ENCODE measurements at regions not wholly inside any gene's neighbourhood (a gene's known extent, or its start where the extent isn't known, plus 50 kb on each side); places are given as distances from the start of the nearest gene placed in this dataset.

DNA sequence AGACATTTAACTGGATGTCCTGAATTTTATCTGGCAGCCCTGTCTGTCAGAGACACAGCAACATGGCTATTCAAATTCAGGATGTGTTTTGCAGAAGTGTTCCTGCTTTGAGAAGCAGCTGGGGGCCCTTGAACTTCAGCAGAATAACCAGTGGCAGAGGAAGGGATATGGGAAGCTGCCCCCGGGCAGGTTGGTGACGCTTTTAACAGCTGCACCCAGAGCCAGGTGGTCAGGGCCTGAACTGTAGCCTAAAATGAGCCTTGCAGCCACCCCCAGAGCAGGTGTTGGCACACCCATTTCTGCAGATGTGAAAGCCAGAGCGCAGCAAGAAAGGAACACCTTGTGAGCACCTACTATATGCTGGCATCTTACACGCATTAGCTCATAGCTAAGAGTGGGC lies 128.7 kb upstream of the BOD1 start:
- Histone ChIP-seq H3K4me1 (ENCODE audit: low read length) (peaks cover 48% of the 10 kb centered on the region), H3K4me3 (ENCODE audit: low read length) (no peak overlapping the region), H3K79me2 (ENCODE audit: low read length) (no peaks in the 10 kb centered on the region), H4K20me1 (ENCODE audit: insufficient read depth, low read length) (no peaks in the 10 kb centered on the region), H3K36me3 (replicated peaks; ENCODE audit: low read depth, low read length) (no peaks in the 10 kb centered on the region), H3K9ac (ENCODE audit: low read length) (peak overlapping the region; percentile 27; the same call in 1 of the 2 replicates), H3K4me2 (ENCODE audit: low read length) (peak overlapping the region; percentile 63), H3K27ac (ENCODE audit: low read length) (peak overlapping the region; percentile 42), H2AFZ (ENCODE audit: low read depth, low read length) (no peak overlapping the region), H3K27me3 (ENCODE audit: low read depth, low read length) (no peaks in the 10 kb centered on the region), H3K9me3 (ENCODE audit: insufficient read depth, low read length) (no peaks in the 10 kb centered on the region; the same call in 1 of the 2 replicates)
- no peak for TF ChIP-seq CTCF (IDR thresholded peaks at IDR 0.05; ENCODE audit: low read depth, low read length)
- TF ChIP-seq EZH2phosphoT487 (IDR thresholded peaks at IDR 0.05; ENCODE audit: low read depth), result no peak

- Histone ChIP-seq H3K4me1 (ENCODE audit: low read length) (peaks cover 51% of the 10 kb centered on the region), H4K20me1 (ENCODE audit: insufficient read depth, low read length) (no peaks in the 10 kb centered on the region), H3K9ac (ENCODE audit: low read length) (no peak overlapping the region), H3K36me3 (replicated peaks; ENCODE audit: low read depth, low read length) (no peaks in the 10 kb centered on the region), H3K4me3 (ENCODE audit: low read length) (no peak overlapping the region), H3K27me3 (ENCODE audit: low read depth, low read length) (no peaks in the 10 kb centered on the region), H2AFZ (ENCODE audit: low read depth, low read length) (no peak overlapping the region), H3K79me2 (ENCODE audit: low read length) (no peaks in the 10 kb centered on the region), H3K4me2 (ENCODE audit: low read length) (peak overlapping the region; percentile 63), H3K9me3 (ENCODE audit: insufficient read depth, low read length) (no peaks in the 10 kb centered on the region; the same call in 1 of the 2 replicates), H3K27ac (ENCODE audit: low read length) (peak overlapping the region; percentile 42)
- no peak for TF ChIP-seq EZH2phosphoT487 (IDR thresholded peaks at IDR 0.05; ENCODE audit: low read depth)
- TF ChIP-seq CTCF (IDR thresholded peaks at IDR 0.05; ENCODE audit: low read depth, low read length), result no peak
These were observed 129.1 kb upstream of the BOD1 start for GRCh38 chr5:173745557-173745956.

GRCh38 chr5:173746047-173746646 lies 129.7 kb upstream of the BOD1 start:
- no peaks in the 10 kb centered on the region for H3K36me3 ChIP-seq (replicated peaks; ENCODE audit: low read depth, low read length)
- peaks cover 57% of the 10 kb centered on the region for H3K4me1 ChIP-seq (ENCODE audit: low read length)
- no peak overlapping the region for H3K9ac ChIP-seq (ENCODE audit: low read length)
- no peak overlapping the region for H3K4me3 ChIP-seq (ENCODE audit: low read length)
- TF ChIP-seq EZH2phosphoT487 (IDR thresholded peaks at IDR 0.05; ENCODE audit: low read depth), result no peak
- TF ChIP-seq CTCF (IDR thresholded peaks at IDR 0.05; ENCODE audit: low read depth, low read length), result no peak
- no peak overlapping the region for H3K27ac ChIP-seq (ENCODE audit: low read length)
- H2AFZ ChIP-seq (ENCODE audit: low read depth, low read length), result no peak overlapping the region
- H3K4me2 ChIP-seq (ENCODE audit: low read length), result no peak overlapping the region
- no peaks in the 10 kb centered on the region for H3K27me3 ChIP-seq (ENCODE audit: low read depth, low read length)
- no peaks in the 10 kb centered on the region for H3K79me2 ChIP-seq (ENCODE audit: low read length)
- no peaks in the 10 kb centered on the region for H4K20me1 ChIP-seq (ENCODE audit: insufficient read depth, low read length)
- no peaks in the 10 kb centered on the region; the same call in 1 of the 2 replicates for H3K9me3 ChIP-seq (ENCODE audit: insufficient read depth, low read length)

DNA sequence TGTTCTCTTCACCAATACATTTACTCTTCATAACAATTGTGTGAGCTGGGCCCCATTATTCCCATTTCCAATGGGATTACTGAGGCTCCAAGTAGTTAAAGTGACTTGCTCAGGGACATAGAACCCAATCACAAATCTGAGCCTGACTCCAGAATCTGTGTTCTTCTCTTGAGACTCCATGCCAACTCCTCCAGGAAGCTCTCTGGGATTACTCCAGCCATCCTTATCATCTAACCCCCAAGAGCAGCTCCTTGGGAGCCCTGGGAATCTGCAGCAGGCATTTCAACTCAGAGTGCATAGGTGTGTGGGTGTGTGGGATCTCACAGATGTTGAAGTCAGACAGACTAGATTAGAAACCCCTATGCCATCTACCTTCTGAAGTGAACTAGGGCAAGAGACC lies 131.4 kb upstream of the BOD1 start:
- Histone ChIP-seq H3K4me1 (ENCODE audit: low read length) (peaks cover 49% of the 10 kb centered on the region), H3K4me3 (ENCODE audit: low read length) (no peak overlapping the region), H3K9me3 (ENCODE audit: insufficient read depth, low read length) (no peaks in the 10 kb centered on the region; the same call in 1 of the 2 replicates), H3K9ac (ENCODE audit: low read length) (no peak overlapping the region), H3K79me2 (ENCODE audit: low read length) (no peaks in the 10 kb centered on the region), H4K20me1 (ENCODE audit: insufficient read depth, low read length) (no peaks in the 10 kb centered on the region), H2AFZ (ENCODE audit: low read depth, low read length) (no peak overlapping the region), H3K36me3 (replicated peaks; ENCODE audit: low read depth, low read length) (no peaks in the 10 kb centered on the region), H3K27me3 (ENCODE audit: low read depth, low read length) (no peaks in the 10 kb centered on the region), H3K4me2 (ENCODE audit: low read length) (no peak overlapping the region), H3K27ac (ENCODE audit: low read length) (no peak overlapping the region)
- TF ChIP-seq EZH2phosphoT487 (IDR thresholded peaks at IDR 0.05; ENCODE audit: low read depth), result no peak
- TF ChIP-seq CTCF (IDR thresholded peaks at IDR 0.05; ENCODE audit: low read depth, low read length), result no peak
